Stimulated activated CD4-positive, alpha-beta T cell treated with anti-CD3 and anti-CD28 coated beads, Interleukin-4, amount 100 ng/mL, for 24 hours (primary cell): ENCODE measurements at regions not wholly inside any gene's neighbourhood (a gene's known extent, or its start where the extent isn't known, plus 50 kb on each side); places are given as distances from the start of the nearest gene placed in this dataset.
A peak's percentile ranks its signal among the peaks of the same experiment; 100 is the strongest.

ENCODE experiments used
- DNase-seq: peaks from one replicate; pipeline ENCODE4 v3.0.0-alpha.2; 2020

DNA sequence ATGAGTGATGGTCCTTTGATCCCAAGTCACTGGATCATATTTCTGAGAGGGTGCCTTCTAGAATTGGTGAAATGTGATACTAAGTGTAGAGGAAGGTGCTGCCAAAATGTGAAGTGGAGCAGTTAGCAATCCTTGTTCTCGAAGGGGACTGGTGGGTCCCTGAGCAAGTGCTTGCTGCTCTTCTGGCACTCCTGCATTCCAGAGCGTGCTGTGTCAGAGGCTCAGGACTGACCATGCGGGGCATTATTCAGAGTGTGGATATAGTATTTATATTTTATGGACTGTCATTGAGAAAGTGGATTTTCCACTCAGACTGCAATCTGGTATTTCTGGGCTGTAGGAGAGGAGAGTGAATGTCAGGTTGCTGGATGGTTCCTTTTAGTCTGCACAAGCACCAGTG lies 152.6 kb upstream of the KL start:
- DNase-seq, result no peak

DNA sequence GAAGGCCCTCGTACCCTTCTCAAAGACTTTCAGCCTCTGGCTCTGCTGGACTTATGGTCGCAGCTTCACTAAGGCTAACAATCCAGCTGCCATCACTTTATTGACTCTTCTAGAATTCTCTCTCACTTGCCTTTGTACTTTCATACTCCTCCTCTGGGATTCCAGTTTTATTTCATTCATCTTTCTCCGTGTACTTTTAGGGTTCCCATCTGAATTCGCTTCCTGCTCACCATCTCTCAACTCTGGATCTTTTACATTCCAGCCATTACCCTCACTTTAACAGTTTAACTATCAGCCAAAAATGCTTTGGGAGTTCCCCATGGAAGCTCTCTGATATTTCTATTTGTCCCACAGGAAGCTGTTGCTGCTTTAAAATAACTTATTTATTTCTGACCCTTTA lies 149.3 kb upstream of the KL start:
- DNase-seq, result no peak

DNA sequence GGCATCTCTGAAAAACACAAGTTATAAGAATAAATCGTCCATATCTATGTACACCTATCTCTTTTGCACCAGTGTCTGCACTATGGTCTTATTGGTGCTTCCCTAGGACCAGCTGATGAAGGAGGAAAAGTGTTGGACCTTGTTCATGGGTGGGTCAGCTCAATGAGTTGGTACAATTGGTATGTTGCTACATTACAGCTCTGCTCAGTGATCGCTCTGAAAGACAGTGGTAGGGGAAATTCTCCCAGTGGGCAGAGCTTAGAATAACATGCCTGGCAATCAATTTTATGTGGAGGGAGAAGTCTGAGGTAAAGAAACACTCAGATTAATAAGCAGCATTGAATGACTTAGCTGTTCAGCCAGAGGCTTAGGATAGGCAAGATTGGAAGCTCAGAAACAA lies 138.7 kb upstream of the KL start:
- DNase-seq, result no peak

DNA sequence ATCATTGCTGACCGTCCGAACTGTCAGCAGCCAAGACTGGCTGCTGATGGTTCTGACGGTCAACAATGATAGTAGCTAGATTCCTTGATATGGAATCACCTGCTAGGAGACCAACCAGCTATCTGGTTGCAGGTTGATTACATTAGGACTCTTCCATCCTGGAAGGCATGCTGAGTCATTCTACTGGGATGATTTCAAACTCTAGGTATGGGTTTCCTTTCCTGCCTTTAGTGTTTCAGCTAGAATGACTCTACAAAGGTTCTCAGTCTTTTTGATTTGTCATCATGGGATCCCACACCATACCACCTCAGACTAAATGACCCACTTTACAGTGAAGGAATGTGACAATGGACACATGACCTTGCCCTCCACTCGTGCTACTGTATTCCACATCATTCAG lies 138.1 kb upstream of the KL start:
- no peak for DNase-seq

DNA sequence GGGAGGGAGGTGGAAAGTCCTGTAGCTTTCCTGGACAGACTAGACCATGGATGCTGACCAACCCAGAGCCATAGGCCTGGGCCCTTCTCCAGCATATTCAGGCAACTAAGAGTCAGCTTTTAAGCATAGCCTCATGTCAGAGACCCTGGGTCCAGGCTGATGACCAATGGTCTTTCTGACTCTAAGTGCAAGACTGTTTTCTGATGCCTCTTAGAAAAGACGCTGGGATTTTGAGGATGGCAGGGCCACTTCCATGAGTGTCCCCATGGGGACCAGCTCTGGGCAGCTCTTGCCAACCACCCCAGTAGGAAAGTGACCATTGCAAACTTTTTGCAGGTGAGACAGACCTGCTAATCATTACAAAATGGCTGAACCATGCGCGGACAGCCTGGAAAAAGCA lies 135.6 kb upstream of the KL start:
- DNase-seq, result no peak

DNA sequence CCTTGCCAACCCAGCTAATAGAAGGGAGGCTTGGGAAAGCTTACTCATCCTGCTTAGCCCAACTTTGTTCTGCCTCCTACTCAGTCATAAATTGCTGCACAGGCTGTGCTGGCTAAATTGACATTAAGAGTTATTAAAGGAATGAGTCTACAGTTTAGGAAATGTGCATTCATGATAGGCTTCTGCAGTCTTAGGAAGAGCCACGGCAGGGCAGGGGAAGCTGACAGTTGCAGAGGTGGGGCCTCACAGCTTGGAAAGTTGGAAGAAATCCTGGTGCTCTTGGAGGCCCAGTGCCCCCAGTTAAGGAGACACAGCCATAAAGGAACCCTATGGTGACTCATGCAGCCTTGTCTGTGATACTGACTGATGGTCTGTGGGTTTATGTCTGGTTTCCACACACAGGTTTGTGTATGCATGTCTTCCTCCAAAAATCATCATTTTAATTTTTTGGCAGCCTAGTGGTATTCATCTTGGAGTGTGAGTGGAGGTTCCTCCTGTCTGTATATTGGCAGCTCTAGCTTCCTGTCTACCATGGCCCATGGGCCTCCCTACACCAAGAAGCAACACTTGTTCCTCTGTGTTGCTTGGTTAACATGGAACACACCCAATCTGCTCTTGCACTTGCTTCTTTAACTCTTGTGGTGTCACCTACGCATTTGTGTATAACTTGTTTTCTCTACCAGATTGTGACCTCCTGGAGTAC lies 135.0 kb upstream of the KL start:
- DNase-seq, result no peak

DNA sequence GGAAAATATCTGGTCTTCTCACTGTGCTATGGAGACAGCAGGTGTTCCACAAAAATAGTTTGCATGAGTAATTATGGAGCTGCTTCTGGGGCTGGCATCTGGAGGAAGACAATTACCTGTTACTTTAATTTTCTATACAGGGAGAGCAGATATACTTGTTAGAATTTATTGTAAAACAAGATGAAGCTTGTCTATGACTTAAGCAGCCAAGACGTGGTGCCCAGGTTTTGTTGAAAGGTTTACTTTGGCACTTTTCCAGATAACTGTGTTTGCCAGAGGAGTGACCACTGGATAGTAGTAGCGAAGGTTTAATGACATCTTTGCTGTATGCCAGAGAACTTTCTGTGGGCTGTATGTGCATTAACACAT lies 134.5 kb upstream of the KL start:
- no peak for DNase-seq

DNA sequence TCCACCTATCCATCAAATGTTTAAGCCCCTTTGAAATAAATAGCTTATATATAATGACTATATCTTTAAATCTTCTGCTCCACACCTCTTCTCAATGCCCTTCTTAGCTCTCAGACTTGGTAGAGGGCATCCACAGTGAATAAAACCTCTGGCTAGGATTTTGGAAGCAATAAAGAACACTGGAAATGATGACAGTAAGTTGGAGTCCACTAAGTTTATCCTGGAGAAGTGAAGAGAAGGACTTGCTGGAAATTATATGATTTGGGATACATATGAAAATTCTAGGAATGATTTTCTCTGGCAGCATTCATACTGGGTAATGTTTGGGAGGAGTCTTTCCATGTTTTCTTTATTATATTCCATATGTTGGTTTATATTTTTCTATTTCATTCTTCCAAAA lies 133.5 kb upstream of the KL start:
- DNase-seq, result no peak

DNA sequence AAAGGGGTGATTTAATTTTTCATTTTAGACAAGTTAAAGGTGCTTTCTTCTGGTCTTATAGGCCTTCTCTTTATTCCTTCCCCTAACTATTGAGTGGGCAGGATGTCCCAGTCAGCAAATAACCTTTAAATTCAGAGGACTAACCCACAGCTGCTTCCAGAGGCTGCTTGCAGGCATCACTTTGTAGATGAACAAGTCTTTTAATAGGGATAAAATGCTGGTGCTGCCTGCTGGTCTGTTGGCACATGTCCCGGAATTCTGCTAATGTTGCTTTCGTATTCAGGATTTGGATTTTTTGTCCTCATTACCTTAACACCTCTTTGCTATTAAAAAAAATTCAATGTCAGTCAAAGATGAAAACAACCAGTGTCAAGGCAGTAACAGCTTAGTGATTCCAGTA lies 132.7 kb upstream of the KL start:
- no peak for DNase-seq

DNA sequence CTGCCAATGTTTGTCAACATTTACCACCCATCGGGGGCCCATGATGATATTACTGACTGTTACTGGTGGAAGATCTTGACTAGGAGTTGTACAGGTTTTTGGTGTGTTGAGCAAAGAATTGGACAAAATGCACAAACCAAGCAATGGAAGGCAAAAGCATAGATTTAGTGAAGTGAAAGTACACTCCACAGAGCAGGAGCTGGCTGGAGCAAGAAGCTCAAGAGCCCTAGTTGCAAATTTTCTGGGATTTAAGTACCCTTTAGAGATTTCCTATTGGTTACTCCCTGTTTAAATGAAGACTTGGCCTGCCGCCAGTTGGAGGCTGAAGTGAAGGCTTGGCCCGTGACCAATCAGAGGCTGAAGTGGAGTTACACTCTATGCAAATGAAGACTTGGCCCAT lies 128.6 kb upstream of the KL start:
- no peak for DNase-seq

DNA sequence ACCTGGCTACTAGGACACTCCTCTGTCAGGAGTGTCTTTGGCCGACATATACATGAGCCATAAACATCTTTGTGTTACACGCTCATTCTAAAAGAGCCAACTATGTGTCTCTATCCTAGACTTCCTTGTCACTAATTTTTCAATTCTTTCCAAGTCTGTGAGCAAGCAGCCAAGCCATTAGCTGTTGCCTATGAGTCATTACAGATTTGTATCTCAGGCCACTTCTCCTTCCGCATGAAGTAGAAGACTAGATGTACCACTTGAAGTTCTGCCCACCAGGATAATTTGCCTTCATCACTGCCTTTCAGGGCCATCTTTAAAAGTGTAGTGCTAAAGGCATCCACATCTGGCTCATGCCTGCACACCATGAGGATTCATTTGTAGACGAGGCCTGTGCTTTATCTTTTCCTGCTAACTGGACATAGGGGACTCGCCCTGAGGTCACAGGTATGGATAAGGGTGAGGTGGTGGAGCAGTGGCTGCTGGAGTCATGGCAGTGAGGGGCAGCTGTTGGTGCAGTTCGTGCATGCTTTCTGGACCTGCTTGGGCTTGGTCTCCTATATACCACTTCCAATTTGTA lies 126.1 kb upstream of the KL start:
- no peak for DNase-seq

DNA sequence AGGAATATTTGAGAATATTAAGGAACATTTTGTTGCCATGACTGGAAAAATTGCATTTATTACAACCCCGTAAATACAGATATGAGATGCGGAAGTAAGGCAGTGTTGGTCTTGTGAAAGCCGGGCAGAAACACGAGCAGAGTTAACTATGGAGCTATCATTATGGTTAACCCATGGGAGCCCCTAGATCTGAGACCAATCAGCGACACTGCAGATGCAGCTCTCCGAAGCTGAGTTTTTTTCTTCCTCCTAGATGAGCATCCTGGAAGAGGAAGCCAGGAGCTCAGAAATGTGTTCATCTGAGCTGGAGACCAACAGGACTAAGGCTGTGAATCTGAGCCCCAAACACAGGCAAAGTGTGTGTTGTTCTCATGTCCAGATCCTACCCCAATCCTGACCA lies 123.0 kb upstream of the KL start:
- DNase-seq, result no peak

DNA sequence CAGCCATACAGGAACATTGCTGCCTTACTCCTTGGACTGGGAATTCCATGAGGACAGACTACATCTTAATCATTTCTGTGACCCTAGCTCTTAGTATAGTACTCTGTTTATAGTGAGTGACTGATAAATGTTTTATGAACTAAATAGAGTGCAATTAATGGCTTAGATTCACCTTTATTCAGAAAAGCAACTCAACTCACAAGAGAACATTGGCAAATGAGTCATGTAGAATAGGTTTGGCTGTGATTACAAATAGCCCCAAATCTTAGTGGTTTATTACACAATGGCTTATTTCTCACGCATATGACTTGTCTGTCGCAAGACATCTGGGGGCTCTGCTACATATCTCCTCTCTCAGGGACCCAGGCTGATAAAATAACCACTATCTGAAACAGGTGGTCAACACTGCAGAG lies 121.6 kb upstream of the KL start:
- DNase-seq, result no peak

DNA sequence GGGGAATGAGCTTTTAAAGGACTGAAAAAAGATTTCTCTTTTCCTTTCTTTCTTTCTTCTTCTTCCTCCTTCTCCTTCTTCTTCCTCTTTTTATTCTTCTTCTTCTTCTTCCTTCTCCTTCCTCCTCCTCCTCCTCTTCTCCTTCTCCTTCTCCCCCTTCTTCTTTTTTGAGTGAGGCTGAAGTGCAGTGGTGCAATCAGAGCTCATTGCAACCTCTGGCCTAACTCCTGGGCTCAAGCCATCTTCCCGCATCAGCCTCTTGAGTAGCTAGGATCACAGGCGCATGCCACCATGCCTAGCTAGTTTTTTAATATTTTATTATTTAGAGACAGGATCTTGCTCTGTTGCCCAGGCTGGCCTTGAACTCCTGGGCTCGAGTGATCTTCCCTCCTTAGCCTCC lies 120.9 kb upstream of the KL start:
- DNase-seq, result no peak

DNA sequence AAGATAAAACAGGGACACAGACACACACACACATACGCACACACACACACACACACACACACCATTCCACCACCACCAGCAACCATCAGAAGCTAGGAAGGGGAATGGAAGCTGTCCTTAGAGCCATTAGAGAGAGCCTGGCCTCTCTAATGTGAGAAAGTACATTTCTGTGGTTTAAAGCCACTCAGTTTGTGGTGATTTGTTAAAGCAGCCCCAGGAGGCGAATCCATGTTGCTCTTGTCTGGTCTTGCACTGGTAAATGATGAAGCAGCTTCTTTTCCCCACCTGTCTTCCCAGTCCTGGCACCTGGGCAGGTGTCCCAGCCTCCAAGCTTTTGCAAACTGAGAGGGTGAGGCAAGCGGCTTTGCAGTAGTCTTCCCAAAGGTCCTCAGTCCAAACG lies 118.9 kb upstream of the KL start:
- DNase-seq, result no peak

DNA sequence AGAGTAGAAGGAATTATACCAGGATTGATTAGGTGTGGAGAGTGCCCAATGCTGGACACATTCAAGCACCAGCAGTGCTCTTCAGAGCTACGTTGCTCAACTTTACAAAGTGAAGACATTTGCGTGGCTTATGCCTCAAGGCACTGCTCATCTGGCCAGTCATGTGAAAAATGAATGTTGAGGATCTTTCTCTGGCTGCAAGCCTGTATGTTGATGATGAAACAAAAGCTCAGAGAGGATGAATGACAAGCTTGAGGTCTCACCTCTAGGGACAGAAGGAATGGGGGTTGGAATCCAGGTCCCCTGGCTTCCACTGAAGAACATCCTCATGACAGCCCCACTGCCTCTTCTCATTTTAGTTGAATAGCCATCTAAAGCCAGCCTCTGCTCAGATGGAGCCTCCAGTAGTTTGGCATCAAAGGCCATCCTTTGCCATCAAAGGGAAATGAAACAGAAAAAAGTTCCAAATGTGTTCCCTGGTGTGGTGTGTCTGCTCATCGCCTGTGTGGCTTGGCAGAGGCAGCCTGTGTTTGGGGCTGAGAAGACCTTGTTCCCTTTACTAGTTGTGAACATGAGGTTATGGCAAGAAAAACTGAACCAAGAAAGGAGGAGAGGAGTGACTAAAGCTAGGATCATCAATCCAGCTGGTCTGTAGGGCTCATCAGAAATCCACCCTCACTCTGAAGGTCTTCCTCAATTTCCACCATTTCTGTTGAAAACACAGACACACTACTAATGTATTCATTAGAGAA lies 114.0 kb upstream of the KL start:
- no peak for DNase-seq

DNA sequence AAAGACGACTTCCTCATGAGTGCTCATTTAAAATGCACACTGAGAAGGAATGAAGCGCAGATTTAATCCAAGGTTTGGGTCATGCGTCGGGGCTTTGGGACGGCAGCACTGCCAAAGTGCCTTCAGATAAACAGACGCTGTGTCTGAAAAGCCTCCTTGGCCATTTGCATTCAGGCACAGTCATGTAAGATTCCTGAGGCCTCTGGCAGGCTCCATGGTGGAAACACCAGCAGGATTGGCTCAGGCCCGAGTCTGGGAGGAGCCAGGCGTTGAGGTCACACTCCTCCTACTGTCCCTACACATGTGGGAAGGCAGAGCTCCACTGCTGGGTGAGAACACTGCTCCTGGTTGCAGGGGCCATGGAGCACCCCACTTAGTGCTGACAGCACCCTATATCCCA lies 113.3 kb upstream of the KL start:
- DNase-seq, result no peak

DNA sequence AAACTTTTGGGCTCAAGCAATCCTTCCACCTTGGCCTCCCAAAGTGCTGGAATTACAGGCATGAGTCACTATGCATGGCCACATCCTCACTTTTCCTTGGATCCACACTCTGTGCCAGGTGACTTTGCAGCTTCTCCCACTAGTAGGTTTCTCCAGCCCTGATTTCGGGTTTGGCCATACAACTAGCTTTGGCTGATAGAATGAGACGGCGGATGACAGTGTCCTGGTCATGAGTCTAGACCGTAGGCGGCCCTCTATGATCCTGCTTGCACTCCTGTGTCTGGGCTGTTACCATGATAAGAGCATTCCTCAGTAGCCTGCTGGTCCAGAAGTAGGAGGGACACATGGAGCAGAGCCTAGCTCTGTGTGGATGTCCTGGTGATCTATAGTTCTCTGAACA lies 112.5 kb upstream of the KL start:
- DNase-seq, result no peak

DNA sequence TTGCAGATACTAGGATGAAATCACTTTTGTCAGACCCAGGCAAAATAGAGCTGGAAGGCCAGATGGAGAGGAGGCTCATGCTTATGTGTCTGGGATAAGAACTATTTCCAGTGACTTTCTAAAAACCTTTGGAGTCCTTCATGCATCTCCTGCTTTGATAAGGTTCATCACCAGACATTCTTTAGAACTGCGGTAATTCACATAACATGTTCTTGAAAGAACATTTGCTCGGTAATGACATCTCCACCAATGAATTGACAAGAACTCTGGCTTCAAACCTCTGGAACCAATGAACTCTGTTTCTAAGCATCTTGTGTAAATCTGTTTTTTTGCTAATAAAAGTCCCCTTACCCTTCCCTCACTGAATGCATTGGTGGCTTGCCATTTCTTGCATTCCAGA lies 112.0 kb upstream of the KL start:
- DNase-seq, result no peak

DNA sequence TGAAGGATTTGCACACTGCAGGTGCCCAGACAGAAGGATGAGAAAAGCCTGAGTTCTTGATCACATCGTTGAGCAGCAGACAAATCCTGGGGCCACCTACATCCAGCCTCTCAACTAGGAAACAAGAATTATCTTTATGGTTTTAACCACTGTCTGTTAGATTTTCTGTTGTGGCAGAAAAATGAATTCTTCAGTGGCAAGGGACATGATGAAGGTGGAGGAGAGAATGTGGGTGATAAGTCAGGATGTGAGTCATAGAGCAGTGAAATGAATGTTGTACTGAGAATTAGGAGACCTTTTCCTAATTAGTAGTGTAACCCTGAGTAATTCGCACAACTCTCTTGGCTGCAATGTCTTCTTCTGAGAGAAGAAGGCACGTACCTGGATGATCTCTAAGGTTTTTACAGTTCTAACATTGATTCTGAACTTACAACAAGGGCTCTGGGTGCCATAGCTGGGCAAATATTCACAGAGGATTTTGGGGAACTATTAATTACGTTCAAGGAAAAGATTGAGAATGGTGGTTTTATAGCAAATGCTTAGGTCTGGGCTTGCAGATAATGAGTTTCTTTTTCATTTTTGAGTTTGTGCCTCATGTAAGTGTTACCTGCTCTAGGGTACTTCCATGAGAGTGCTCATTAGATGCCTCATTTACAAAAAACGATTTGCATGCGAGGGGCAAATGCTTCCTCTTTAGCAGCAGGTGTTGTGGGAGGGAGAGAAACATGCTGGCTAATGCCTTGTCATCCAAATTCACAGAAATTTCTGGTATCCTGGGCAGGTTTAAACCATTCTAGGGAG lies 111.0 kb upstream of the KL start:
- no peak for DNase-seq

DNA sequence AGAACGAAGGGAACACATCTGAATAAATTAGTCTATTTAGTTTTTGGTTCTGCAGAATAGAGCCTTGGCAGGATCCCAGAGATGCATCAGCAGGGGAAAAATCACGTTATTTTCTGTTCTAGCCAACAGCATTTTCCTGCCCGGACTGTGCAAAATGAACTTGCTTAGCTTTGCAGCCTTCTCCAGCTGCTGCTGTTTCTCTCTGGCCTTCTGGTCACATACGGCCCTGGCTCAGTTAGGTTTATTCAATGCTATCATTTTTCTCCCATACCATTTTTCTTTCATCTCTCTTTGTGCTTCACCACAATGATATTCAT lies 110.4 kb upstream of the KL start:
- DNase-seq, result no peak

DNA sequence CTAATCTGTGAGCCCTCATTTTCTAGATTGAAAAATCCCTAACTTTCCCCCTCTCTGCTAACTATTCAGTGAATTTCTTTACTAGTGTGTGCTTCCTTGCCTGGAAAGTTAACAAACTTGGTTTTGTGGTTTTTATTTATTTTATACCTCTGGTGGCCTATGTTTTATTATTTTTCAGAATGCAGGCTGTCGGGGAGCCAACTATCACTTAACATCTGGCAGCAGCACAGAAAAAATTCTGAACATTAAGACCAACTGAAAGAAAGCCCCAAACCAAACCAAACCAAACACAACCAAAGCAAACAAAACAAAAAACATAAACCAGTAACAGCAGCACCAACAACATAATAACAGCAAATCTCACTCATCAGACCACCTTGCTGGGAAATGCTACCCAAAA lies 109.0 kb upstream of the KL start:
- DNase-seq, result no peak

DNA sequence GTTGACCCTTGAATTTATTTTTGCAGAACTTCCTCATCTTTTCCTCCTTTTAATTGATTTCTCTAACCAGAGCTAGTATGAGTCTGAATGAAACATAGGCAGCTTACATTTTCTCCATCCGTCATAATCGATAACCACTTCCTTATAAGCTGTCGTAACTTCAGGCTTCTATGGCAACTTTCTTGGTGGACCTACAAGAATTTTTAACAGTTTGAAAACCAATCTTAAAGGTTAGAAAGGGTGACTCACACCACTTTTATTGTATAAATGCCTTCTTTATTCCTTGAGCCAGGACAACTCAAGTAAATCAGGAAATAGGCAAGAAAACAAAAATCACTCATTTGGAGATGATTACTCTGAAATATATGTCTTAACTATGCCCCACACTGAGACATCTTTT lies 105.7 kb upstream of the KL start:
- no peak for DNase-seq

DNA sequence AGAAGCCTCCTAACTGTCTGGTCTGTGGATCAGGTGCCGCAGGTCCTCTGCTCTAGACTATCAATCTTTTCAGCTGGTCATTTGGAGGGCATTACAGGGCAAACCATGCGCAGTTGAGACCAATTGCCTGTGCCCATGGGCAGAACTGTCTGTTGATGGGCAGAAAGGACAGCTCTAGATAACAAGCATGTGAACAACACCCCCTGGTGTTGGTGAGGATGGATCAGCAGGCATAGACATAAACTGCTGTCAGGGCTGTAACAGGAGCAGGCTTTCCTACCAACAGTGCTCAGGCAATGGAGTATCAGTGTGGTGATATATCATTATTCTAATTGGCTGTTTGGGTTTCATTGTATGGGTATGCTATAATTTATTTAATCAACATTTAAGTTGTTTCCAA lies 104.7 kb upstream of the KL start:
- peak; percentile 7 for DNase-seq
